ENCODE measurements at regions not wholly inside any gene's neighbourhood (a gene's known extent, or its start where the extent isn't known, plus 50 kb on each side); places are given as distances from the start of the nearest gene placed in this dataset.
A peak's percentile ranks its signal among the peaks of the same experiment; 100 is the strongest.

- Histone ChIP-seq H3K27ac (peak overlapping the region in 1 of 5 donors; percentile 35), H3K36me3 (replicated peaks in 1 of 2) (no peaks in the 10 kb centered on the region), H3K4me3 (no peak overlapping the region), H3K4me1 (replicated peaks in 1 of 2) (no peaks in the 10 kb centered on the region), H3K27me3 (no peaks in the 10 kb centered on the region), H3K9me3 (replicated peaks in 1 of 3) (no peaks in the 10 kb centered on the region)
- peak in 1 of 7 donors; percentile 27 for DNase-seq
- TF ChIP-seq POLR2A (IDR thresholded peaks at IDR 0.05) (no peak), CTCF (IDR thresholded peaks at IDR 0.05) (no peak)
- WGBS, 4 donors = 73 to 82% (median 79%) methylated on average over 25 to 30 of the region's 30 CpGs
- intact Hi-C loops (cut with DNase I) = no loop called here
Observed at GRCh38 chr6:167735084-167735950, 91.4 kb upstream of the AFDN start.

GRCh38 chr6:167735951-167736288 lies 90.8 kb upstream of the AFDN start:
- no peaks in the 10 kb centered on the region for H3K36me3 ChIP-seq (replicated peaks in 1 of 2)
- 80 to 93% (median 83%) methylated on average over 6 of the region's 6 CpGs for WGBS, 4 donors
- H3K4me1 ChIP-seq (replicated peaks in 1 of 2) = no peaks in the 10 kb centered on the region
- H3K27me3 ChIP-seq = no peaks in the 10 kb centered on the region
- intact Hi-C loops (cut with DNase I) = no loop called here
- no peaks in the 10 kb centered on the region for H3K9me3 ChIP-seq (replicated peaks in 1 of 3)
- H3K27ac ChIP-seq = no peak overlapping the region
- TF ChIP-seq POLR2A (IDR thresholded peaks at IDR 0.05) = no peak
- no peak for TF ChIP-seq CTCF (IDR thresholded peaks at IDR 0.05)
- H3K4me3 ChIP-seq = no peak overlapping the region
- DNase-seq = peak in 1 of 7 donors; percentile 15

GRCh38 chr6:167736486-167737204 lies 90.1 kb upstream of the AFDN start:
- intact Hi-C loops (cut with DNase I) = no loop called here
- H3K4me1 ChIP-seq (replicated peaks in 1 of 2) = no peaks in the 10 kb centered on the region
- H3K27me3 ChIP-seq = no peaks in the 10 kb centered on the region
- no peak overlapping the region for H3K27ac ChIP-seq
- no peaks in the 10 kb centered on the region for H3K9me3 ChIP-seq (replicated peaks in 1 of 3)
- H3K36me3 ChIP-seq (replicated peaks in 1 of 2) = no peaks in the 10 kb centered on the region
- H3K4me3 ChIP-seq = no peak overlapping the region
- 81 to 85% (median 83%) methylated on average over 9 to 18 of the region's 18 CpGs for WGBS, 4 donors
- TF ChIP-seq CTCF (IDR thresholded peaks at IDR 0.05) (no peak), POLR2A (IDR thresholded peaks at IDR 0.05) (no peak)
- DNase-seq = peak in 1 of 7 donors; percentile 35

- no peak overlapping the region for H3K27ac ChIP-seq
- no peak for TF ChIP-seq POLR2A (IDR thresholded peaks at IDR 0.05)
- no peak for TF ChIP-seq CTCF (IDR thresholded peaks at IDR 0.05)
- H3K27me3 ChIP-seq = no peaks in the 10 kb centered on the region
- DNase-seq = peak in 1 of 7 donors; percentile 11
- intact Hi-C loops (cut with DNase I) = no loop called here
- H3K4me3 ChIP-seq = no peak overlapping the region
- no peaks in the 10 kb centered on the region for H3K4me1 ChIP-seq (replicated peaks in 1 of 2)
- H3K9me3 ChIP-seq (replicated peaks in 1 of 3) = no peaks in the 10 kb centered on the region
- no peaks in the 10 kb centered on the region for H3K36me3 ChIP-seq (replicated peaks in 1 of 2)
- 85 to 90% (median 88%) methylated on average over 7 to 23 of the region's 23 CpGs for WGBS, 4 donors
Observed at GRCh38 chr6:167737205-167737830, 89.4 kb upstream of the AFDN start.

Measured in adrenal gland (tissue), 9 donors.